CD14-positive monocyte (primary cell): ENCODE measurements at regions not wholly inside any gene's neighbourhood (a gene's known extent, or its start where the extent isn't known, plus 50 kb on each side); places are given as distances from the start of the nearest gene placed in this dataset.

Experiments used
- DNase-seq, 3 donors: peaks; one replicate each; pipeline ENCODE4 v3.0.0-alpha.2; 2011 to 2022
- H2AFZ ChIP-seq: 2 replicates; pipeline ENCODE4 v1.6.0; 2012; ENCODE audit warnings: mild to moderate bottlenecking, low read depth, low read length, inconsistent platforms; ENCODE audit not compliant: insufficient read depth, poor library complexity, severe bottlenecking
- H3K27ac ChIP-seq, 2 donors: 1 replicate in 1 of 2; 2 replicates in 1 of 2; pipeline ENCODE4 v1.5.1; 2012 to 2013; ENCODE audit warnings: low read length in 2 of 2, control low read depth in 1 of 2, inconsistent platforms in 1 of 2, low read depth in 1 of 2, mild to moderate bottlenecking in 1 of 2
- H3K27me3 ChIP-seq, 2 donors: one replicate each; pipeline versions ENCODE4 v1.6.0 to v1.6.1; 2011 to 2013; ENCODE audit warnings: low read length in 2 of 2; ENCODE audit not compliant: control insufficient read depth in 2 of 2, insufficient read depth in 2 of 2
- H3K36me3 ChIP-seq, 2 donors: replicated peaks in 1 of 2; 1 replicate in 1 of 2; 2 replicates in 1 of 2; pipeline versions ENCODE4 v1.5.1 to v1.6.1; 2012 to 2013; ENCODE audit warnings: low read length in 2 of 2, control low read depth in 1 of 2, inconsistent platforms in 1 of 2, mild to moderate bottlenecking in 1 of 2; ENCODE audit not compliant: insufficient read depth in 2 of 2, control insufficient read depth in 1 of 2
- H3K4me1 ChIP-seq, 2 donors: 1 replicate in 1 of 2; 2 replicates in 1 of 2; pipeline versions ENCODE4 v1.5.1 to v1.6.1; 2012 to 2013; ENCODE audit warnings: low read length in 2 of 2, control low read depth in 1 of 2, inconsistent platforms in 1 of 2, mild to moderate bottlenecking in 1 of 2, moderate library complexity in 1 of 2; ENCODE audit not compliant: insufficient read depth in 2 of 2, control insufficient read depth in 1 of 2
- H3K4me2 ChIP-seq: replicated peaks from 2 replicates; pipeline ENCODE3; 2012; ENCODE audit warnings: low read length, moderate library complexity, mild to moderate bottlenecking; ENCODE audit not compliant: poor library complexity, severe bottlenecking; ENCODE audit errors: extremely low read depth
- H3K4me3 ChIP-seq, 3 experiments: fragments of 200-600 bp in 1 of 3; sonication (generic) in 1 of 3; replicated peaks in 1 of 3; 1 replicate in 2 of 3; 2 replicates in 1 of 3; pipeline ENCODE4 v1.5.1; 2011 to 2013; ENCODE audit warnings: low read length in 3 of 3, mild to moderate bottlenecking in 3 of 3, control low read depth in 2 of 3, low read depth in 2 of 3, inconsistent platforms in 1 of 3, moderate library complexity in 1 of 3
- H3K79me2 ChIP-seq: 2 replicates; pipeline ENCODE4 v1.6.0; 2012; ENCODE audit warnings: mild to moderate bottlenecking, control low read depth, inconsistent platforms, low read length, moderate library complexity; ENCODE audit not compliant: insufficient read depth
- H3K9ac ChIP-seq: 2 replicates; pipeline ENCODE4 v1.6.0; 2017; ENCODE audit warnings: low read length, mild to moderate bottlenecking; ENCODE audit not compliant: insufficient read depth, poor library complexity, severe bottlenecking
- H3K9me3 ChIP-seq, 2 donors: replicated peaks in 1 of 2; 1 replicate in 1 of 2; 2 replicates in 1 of 2; pipeline versions ENCODE4 v1.5.1 to v1.6.1; 2012 to 2013; ENCODE audit warnings: low read length in 2 of 2, control low read depth in 1 of 2; ENCODE audit not compliant: control insufficient read depth in 1 of 2, insufficient read depth in 1 of 2
- H4K20me1 ChIP-seq: 2 replicates; pipeline ENCODE4 v1.6.0; 2012; ENCODE audit warnings: mild to moderate bottlenecking, low read length, control low read depth, moderate library complexity; ENCODE audit not compliant: insufficient read depth
- H3K27ac Mint-ChIP-seq, 7 donors: one replicate each; pipeline ENCODE4 v1.8.0; 2020; ENCODE audit warnings: mild to moderate bottlenecking in 7 of 7, mixed read lengths in 7 of 7, moderate library complexity in 6 of 7, inconsistent platforms in 2 of 7
- H3K27me3 Mint-ChIP-seq, 3 donors: one replicate each; pipeline ENCODE4 v1.8.0; 2021 to 2022; ENCODE audit warnings: low read depth in 3 of 3, mild to moderate bottlenecking in 3 of 3, mixed read lengths in 3 of 3, moderate library complexity in 3 of 3, inconsistent platforms in 1 of 3
- H3K36me3 Mint-ChIP-seq, 2 donors: one replicate each; pipeline ENCODE4 v1.8.0; 2020; ENCODE audit warnings: mixed read lengths in 2 of 2, inconsistent platforms in 1 of 2, mild to moderate bottlenecking in 1 of 2
- H3K4me1 Mint-ChIP-seq: one replicate; pipeline ENCODE4 v1.8.0; 2020; ENCODE audit warnings: mild to moderate bottlenecking, mixed read lengths
- H3K4me3 Mint-ChIP-seq, 2 donors: one replicate each; pipeline ENCODE4 v1.8.0; 2020; ENCODE audit warnings: mild to moderate bottlenecking in 2 of 2, mixed read lengths in 2 of 2, moderate library complexity in 1 of 2
- H3K9me3 Mint-ChIP-seq, 7 donors: one replicate each; pipeline ENCODE4 v1.8.0; 2020 to 2022; ENCODE audit warnings: mixed read lengths in 7 of 7, mild to moderate bottlenecking in 6 of 7, moderate library complexity in 6 of 7, inconsistent platforms in 2 of 7
- WGBS: methylation state at CpG from one replicate; pipeline ENCODE4 v1.1.5; 2013; ENCODE audit warnings: missing lambda C conversion rate; ENCODE audit not compliant: insufficient coverage; 5-methylcytosine and 5-hydroxymethylcytosine counted together
- intact Hi-C, 2 donors: fragments of 100-400 bp; cut with micrococcal nuclease; formaldehyde crosslinking; loops; one replicate each; pipeline versions ENCODE4 v1.15.0 to v1.15.1; 2023
- TF ChIP-seq, protein P1 (sequence below): fragments of 200-600 bp; IDR thresholded peaks from one replicate; pipeline ENCODE4 v1.8.0; 2022; ENCODE audit warnings: antibody characterized with exemption, mild to moderate bottlenecking

DNA sequence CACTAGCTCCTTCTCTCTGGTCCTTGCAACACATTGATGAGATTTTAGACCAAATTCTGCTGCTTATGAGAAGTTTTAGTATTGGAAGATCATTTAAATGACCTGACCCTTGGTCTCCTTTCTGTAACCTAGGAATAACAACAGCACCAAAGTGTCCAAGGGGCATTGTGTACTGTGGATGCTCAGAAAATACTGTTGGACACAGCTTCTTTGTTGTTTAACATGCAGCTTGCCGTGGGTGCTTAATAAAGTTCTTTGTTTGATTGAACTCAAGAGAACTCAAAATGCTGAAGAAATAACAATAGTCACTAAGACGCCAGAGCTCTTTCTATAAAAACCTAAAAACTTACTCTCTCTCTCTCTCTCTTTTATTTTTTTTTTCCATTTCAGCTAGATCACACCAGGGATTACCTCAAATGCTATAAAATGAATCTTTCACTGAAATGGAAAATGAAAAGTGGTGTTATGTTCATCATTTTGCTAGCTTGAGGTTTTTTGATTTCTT lies 548.9 kb upstream of the CDH8 start:
- TF ChIP-seq, protein P1, sequence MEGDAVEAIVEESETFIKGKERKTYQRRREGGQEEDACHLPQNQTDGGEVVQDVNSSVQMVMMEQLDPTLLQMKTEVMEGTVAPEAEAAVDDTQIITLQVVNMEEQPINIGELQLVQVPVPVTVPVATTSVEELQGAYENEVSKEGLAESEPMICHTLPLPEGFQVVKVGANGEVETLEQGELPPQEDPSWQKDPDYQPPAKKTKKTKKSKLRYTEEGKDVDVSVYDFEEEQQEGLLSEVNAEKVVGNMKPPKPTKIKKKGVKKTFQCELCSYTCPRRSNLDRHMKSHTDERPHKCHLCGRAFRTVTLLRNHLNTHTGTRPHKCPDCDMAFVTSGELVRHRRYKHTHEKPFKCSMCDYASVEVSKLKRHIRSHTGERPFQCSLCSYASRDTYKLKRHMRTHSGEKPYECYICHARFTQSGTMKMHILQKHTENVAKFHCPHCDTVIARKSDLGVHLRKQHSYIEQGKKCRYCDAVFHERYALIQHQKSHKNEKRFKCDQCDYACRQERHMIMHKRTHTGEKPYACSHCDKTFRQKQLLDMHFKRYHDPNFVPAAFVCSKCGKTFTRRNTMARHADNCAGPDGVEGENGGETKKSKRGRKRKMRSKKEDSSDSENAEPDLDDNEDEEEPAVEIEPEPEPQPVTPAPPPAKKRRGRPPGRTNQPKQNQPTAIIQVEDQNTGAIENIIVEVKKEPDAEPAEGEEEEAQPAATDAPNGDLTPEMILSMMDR = no peak
- Histone ChIP-seq H3K27me3 (no peaks in the 10 kb centered on the region), H3K9me3 (peaks cover 0 to 4% of the 10 kb centered on the region in 2 donors), H3K4me1 (no peaks in the 10 kb centered on the region), H3K4me2 (no peak overlapping the region), H3K9ac (no peak overlapping the region), H3K79me2 (no peaks in the 10 kb centered on the region), H2AFZ (no peak overlapping the region), H4K20me1 (no peaks in the 10 kb centered on the region), H3K36me3 (no peaks in the 10 kb centered on the region), H3K27ac (no peak overlapping the region), H3K4me3 (no peak overlapping the region)
- no peaks in the 10 kb centered on the region for H3K4me1 Mint-ChIP-seq
- no peak for DNase-seq
- H3K27ac Mint-ChIP-seq = no peak overlapping the region
- H3K36me3 Mint-ChIP-seq = no peaks in the 10 kb centered on the region
- intact Hi-C loops = no loop called here
- H3K9me3 Mint-ChIP-seq = peaks cover 0 to 3% (median 0%) of the 10 kb centered on the region in 7 donors
- no peaks in the 10 kb centered on the region for H3K27me3 Mint-ChIP-seq
- no CpG with 5 or more reads among the region's 2 CpGs for WGBS
- no peak overlapping the region for H3K4me3 Mint-ChIP-seq

DNA sequence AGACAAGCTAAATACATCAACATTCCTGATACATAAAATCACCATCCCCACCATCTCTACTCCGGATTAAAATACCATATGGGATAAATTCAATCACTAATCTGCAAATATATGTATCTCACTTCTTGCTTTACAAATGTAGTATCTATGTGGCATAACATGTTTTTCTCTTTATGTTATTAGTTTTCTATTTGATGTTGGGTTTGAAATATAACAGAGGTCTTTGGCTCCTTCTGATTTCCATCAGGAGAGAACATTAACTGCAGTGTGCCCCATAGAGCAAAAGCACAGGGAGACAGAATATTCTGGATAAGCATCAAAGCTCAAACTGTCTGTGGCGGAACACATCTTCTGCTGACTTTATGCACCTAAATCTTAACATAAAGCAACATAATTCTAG lies 547.2 kb upstream of the CDH8 start:
- no peaks in the 10 kb centered on the region for H3K27me3 Mint-ChIP-seq
- Histone ChIP-seq H4K20me1 (no peaks in the 10 kb centered on the region), H3K4me2 (no peak overlapping the region), H3K4me3 (no peak overlapping the region), H3K4me1 (no peaks in the 10 kb centered on the region), H2AFZ (no peak overlapping the region), H3K9ac (no peak overlapping the region), H3K27me3 (no peaks in the 10 kb centered on the region), H3K27ac (no peak overlapping the region), H3K36me3 (no peaks in the 10 kb centered on the region), H3K9me3 (peaks cover 0 to 4% of the 10 kb centered on the region in 2 donors), H3K79me2 (no peaks in the 10 kb centered on the region)
- no peaks in the 10 kb centered on the region for H3K4me1 Mint-ChIP-seq
- H3K4me3 Mint-ChIP-seq = no peak overlapping the region
- no peaks in the 10 kb centered on the region for H3K36me3 Mint-ChIP-seq
- no CpG with 5 or more reads among the region's 2 CpGs for WGBS
- H3K9me3 Mint-ChIP-seq = peaks cover 0 to 3% (median 0%) of the 10 kb centered on the region in 7 donors
- no peak overlapping the region for H3K27ac Mint-ChIP-seq
- intact Hi-C loops = no loop called here
- no peak for DNase-seq
- TF ChIP-seq, protein P1 = no peak
